ENCODE measurements at regions not wholly inside any gene's neighbourhood (a gene's known extent, or its start where the extent isn't known, plus 50 kb on each side); places are given as distances from the start of the nearest gene placed in this dataset.

DNA sequence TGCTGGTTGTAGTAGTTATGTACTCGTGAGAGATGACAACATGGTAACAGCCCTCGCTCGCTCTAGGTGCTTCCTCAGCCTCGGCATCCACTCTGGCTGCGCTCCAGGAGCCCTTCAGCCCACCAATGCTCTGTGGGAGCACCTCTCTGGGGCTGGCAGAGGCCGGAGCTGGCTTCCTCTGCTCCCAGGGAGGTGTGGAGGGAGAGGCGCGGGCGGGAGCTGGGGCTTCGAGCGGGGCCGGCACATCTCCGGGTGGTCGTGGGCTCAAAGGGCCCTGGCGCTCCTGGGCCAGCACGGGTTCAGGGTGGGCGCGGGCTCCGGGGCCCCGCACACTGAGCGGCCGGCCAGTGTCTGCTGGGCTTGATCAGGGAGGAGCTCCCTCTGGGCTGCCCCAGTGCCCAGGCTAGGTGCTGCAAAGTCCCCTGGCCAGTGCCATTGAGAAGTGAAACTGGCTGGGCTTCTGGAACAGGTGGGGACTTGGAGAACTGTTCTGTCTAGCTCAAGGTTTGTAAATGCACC, 1012.1 kb downstream of the CNTNAP5 start:
- H3K27ac ChIP-seq (ENCODE audit: low read depth, low read length) = no peak overlapping the region
- H3K4me3 ChIP-seq (ENCODE audit: low read depth in 1 of 2, low read length in 2 of 2) = no peak overlapping the region
- no peaks in the 10 kb centered on the region for H3K36me3 ChIP-seq (ENCODE audit: control insufficient read depth in 1 of 2, insufficient read depth in 2 of 2, low read length in 2 of 2)
- H3K9ac ChIP-seq (ENCODE audit: low read depth in 1 of 2, low read length in 2 of 2) = no peak overlapping the region
- no peaks in the 10 kb centered on the region for H3K9me3 ChIP-seq (ENCODE audit: control insufficient read depth in 1 of 2, low read length in 2 of 2)
- no peaks in the 10 kb centered on the region for H3K27me3 ChIP-seq (ENCODE audit: control insufficient read depth in 1 of 2, insufficient read depth in 2 of 2, low read length in 2 of 2)
- H3K4me1 ChIP-seq (ENCODE audit: control insufficient read depth in 1 of 2, insufficient read depth in 2 of 2, low read length in 2 of 2) = no peaks in the 10 kb centered on the region

- Histone ChIP-seq H3K4me3 (ENCODE audit: low read depth in 1 of 2, low read length in 2 of 2) (no peak overlapping the region), H3K4me1 (ENCODE audit: control insufficient read depth in 1 of 2, insufficient read depth in 2 of 2, low read length in 2 of 2) (no peaks in the 10 kb centered on the region), H3K27ac (ENCODE audit: low read depth, low read length) (no peak overlapping the region), H3K27me3 (ENCODE audit: control insufficient read depth in 1 of 2, insufficient read depth in 2 of 2, low read length in 2 of 2) (no peaks in the 10 kb centered on the region), H3K9me3 (ENCODE audit: control insufficient read depth in 1 of 2, low read length in 2 of 2) (no peaks in the 10 kb centered on the region), H3K36me3 (ENCODE audit: control insufficient read depth in 1 of 2, insufficient read depth in 2 of 2, low read length in 2 of 2) (no peaks in the 10 kb centered on the region), H3K9ac (ENCODE audit: low read depth in 1 of 2, low read length in 2 of 2) (no peak overlapping the region)
Measured at GRCh38 chr2:125041846-125042245, 1016.8 kb downstream of the CNTNAP5 start.

DNA sequence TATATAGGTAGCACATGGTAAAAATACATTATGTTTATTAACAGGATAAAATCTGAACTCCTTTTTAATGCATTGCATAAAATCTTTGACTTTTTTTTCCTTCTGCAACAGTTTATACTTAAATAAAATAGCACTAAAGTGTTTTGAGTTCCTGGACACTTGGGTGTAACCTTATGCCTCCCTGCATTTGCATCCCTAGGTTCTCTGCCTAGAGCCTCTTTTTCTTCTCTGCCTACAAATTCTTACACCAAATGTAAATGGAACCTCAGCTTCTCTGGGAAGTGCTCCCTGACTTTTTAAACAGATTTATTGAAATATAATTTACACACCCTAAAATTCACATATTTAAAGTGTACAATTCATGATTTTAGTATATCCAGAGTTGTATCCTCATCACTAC, 1017.6 kb downstream of the CNTNAP5 start:
- no peak overlapping the region for H3K27ac ChIP-seq (ENCODE audit: low read depth, low read length)
- H3K27me3 ChIP-seq (ENCODE audit: control insufficient read depth in 1 of 2, insufficient read depth in 2 of 2, low read length in 2 of 2) = no peaks in the 10 kb centered on the region
- no peaks in the 10 kb centered on the region for H3K4me1 ChIP-seq (ENCODE audit: control insufficient read depth in 1 of 2, insufficient read depth in 2 of 2, low read length in 2 of 2)
- H3K9me3 ChIP-seq (ENCODE audit: control insufficient read depth in 1 of 2, low read length in 2 of 2) = no peaks in the 10 kb centered on the region
- no peak overlapping the region for H3K9ac ChIP-seq (ENCODE audit: low read depth in 1 of 2, low read length in 2 of 2)
- no peak overlapping the region for H3K4me3 ChIP-seq (ENCODE audit: low read depth in 1 of 2, low read length in 2 of 2)
- H3K36me3 ChIP-seq (ENCODE audit: control insufficient read depth in 1 of 2, insufficient read depth in 2 of 2, low read length in 2 of 2) = no peaks in the 10 kb centered on the region

DNA sequence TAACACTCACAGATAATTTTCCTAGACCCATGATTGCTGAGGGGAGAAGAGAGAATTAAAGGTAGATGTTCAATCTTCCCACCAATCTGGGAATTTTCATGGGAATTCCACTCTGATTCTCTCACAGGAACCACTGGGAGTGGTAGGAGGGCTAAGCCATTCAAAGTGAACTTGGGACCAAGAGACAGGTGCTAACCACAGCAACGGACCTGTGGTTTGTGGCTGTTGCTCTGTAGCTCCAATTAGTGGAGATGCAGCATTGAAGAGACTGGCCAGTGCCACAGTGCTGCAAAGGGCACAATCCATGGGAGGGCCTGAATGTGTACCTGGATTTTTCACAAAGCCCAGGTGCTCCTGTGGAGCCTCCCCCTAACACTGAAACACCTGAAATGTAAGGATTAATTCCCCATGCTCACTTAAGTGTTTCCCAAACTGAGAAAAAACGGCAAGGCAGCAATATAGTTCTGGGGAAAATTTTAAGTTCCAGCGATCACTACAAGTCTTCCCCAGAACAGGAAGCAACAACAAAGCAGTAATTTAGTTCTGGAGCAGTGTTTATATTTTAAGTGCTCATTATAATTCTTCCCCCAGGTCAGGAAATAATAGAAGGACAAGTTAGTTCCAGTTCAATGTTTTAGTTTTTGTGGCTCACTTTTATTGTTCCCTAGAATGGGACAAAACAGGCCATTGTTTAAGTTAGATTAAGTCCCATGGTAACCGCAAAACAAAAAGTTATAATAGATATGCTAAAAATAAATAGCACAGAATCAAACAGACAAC, 1045.8 kb downstream of the CNTNAP5 start:
- H3K4me3 ChIP-seq (ENCODE audit: low read depth in 1 of 2, low read length in 2 of 2) = no peak overlapping the region
- no peak overlapping the region for H3K9ac ChIP-seq (ENCODE audit: low read depth in 1 of 2, low read length in 2 of 2)
- H3K36me3 ChIP-seq (ENCODE audit: control insufficient read depth in 1 of 2, insufficient read depth in 2 of 2, low read length in 2 of 2) = no peaks in the 10 kb centered on the region
- no peaks in the 10 kb centered on the region for H3K27me3 ChIP-seq (ENCODE audit: control insufficient read depth in 1 of 2, insufficient read depth in 2 of 2, low read length in 2 of 2)
- H3K27ac ChIP-seq (ENCODE audit: low read depth, low read length) = no peak overlapping the region
- peaks cover 0 to 4% of the 10 kb centered on the region in 2 donors for H3K9me3 ChIP-seq (ENCODE audit: control insufficient read depth in 1 of 2, low read length in 2 of 2)
- H3K4me1 ChIP-seq (ENCODE audit: control insufficient read depth in 1 of 2, insufficient read depth in 2 of 2, low read length in 2 of 2) = no peaks in the 10 kb centered on the region

DNA sequence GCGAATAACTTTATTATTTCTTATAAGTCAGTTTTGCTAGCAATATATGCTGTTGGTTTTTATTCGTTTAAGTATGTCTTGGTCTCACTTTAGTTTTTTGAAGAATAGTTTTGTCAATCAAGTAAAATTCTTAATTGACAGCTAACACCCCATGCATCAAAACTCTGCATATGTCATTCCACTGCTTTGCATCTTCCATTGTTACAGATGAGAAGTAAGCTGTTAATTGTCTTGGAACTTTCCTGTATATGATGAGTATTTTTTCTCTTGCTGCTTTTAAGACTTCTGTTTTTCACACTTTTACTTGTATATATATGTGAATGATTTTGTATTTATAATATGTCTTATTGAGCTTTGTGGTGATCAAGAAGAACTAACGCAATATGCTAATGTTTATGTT, 1048.4 kb downstream of the CNTNAP5 start:
- H3K9me3 ChIP-seq (ENCODE audit: control insufficient read depth in 1 of 2, low read length in 2 of 2) = peaks cover 0 to 4% of the 10 kb centered on the region in 2 donors
- no peak overlapping the region for H3K4me3 ChIP-seq (ENCODE audit: low read depth in 1 of 2, low read length in 2 of 2)
- H3K27ac ChIP-seq (ENCODE audit: low read depth, low read length) = no peak overlapping the region
- no peak overlapping the region for H3K9ac ChIP-seq (ENCODE audit: low read depth in 1 of 2, low read length in 2 of 2)
- no peaks in the 10 kb centered on the region for H3K4me1 ChIP-seq (ENCODE audit: control insufficient read depth in 1 of 2, insufficient read depth in 2 of 2, low read length in 2 of 2)
- no peaks in the 10 kb centered on the region for H3K36me3 ChIP-seq (ENCODE audit: control insufficient read depth in 1 of 2, insufficient read depth in 2 of 2, low read length in 2 of 2)
- H3K27me3 ChIP-seq (ENCODE audit: control insufficient read depth in 1 of 2, insufficient read depth in 2 of 2, low read length in 2 of 2) = no peaks in the 10 kb centered on the region

- no peak overlapping the region for H3K4me3 ChIP-seq (ENCODE audit: low read depth in 1 of 2, low read length in 2 of 2)
- no peak overlapping the region for H3K27ac ChIP-seq (ENCODE audit: low read depth, low read length)
- H3K27me3 ChIP-seq (ENCODE audit: control insufficient read depth in 1 of 2, insufficient read depth in 2 of 2, low read length in 2 of 2) = no peaks in the 10 kb centered on the region
- no peaks in the 10 kb centered on the region for H3K36me3 ChIP-seq (ENCODE audit: control insufficient read depth in 1 of 2, insufficient read depth in 2 of 2, low read length in 2 of 2)
- H3K4me1 ChIP-seq (ENCODE audit: control insufficient read depth in 1 of 2, insufficient read depth in 2 of 2, low read length in 2 of 2) = no peaks in the 10 kb centered on the region
- H3K9ac ChIP-seq (ENCODE audit: low read depth in 1 of 2, low read length in 2 of 2) = no peak overlapping the region
- no peaks in the 10 kb centered on the region for H3K9me3 ChIP-seq (ENCODE audit: control insufficient read depth in 1 of 2, low read length in 2 of 2)
Measured at GRCh38 chr2:125085904-125086303, 1060.8 kb downstream of the CNTNAP5 start.

GRCh38 chr2:125086313-125087184, 1061.5 kb downstream of the CNTNAP5 start:
- Histone ChIP-seq H3K4me1 (ENCODE audit: control insufficient read depth in 1 of 2, insufficient read depth in 2 of 2, low read length in 2 of 2) (no peaks in the 10 kb centered on the region), H3K9ac (ENCODE audit: low read depth in 1 of 2, low read length in 2 of 2) (no peak overlapping the region), H3K36me3 (ENCODE audit: control insufficient read depth in 1 of 2, insufficient read depth in 2 of 2, low read length in 2 of 2) (no peaks in the 10 kb centered on the region), H3K27ac (ENCODE audit: low read depth, low read length) (no peak overlapping the region), H3K4me3 (ENCODE audit: low read depth in 1 of 2, low read length in 2 of 2) (peak overlapping the region; percentile 35 to 40), H3K27me3 (ENCODE audit: control insufficient read depth in 1 of 2, insufficient read depth in 2 of 2, low read length in 2 of 2) (no peaks in the 10 kb centered on the region), H3K9me3 (ENCODE audit: control insufficient read depth in 1 of 2, low read length in 2 of 2) (no peaks in the 10 kb centered on the region)

DNA sequence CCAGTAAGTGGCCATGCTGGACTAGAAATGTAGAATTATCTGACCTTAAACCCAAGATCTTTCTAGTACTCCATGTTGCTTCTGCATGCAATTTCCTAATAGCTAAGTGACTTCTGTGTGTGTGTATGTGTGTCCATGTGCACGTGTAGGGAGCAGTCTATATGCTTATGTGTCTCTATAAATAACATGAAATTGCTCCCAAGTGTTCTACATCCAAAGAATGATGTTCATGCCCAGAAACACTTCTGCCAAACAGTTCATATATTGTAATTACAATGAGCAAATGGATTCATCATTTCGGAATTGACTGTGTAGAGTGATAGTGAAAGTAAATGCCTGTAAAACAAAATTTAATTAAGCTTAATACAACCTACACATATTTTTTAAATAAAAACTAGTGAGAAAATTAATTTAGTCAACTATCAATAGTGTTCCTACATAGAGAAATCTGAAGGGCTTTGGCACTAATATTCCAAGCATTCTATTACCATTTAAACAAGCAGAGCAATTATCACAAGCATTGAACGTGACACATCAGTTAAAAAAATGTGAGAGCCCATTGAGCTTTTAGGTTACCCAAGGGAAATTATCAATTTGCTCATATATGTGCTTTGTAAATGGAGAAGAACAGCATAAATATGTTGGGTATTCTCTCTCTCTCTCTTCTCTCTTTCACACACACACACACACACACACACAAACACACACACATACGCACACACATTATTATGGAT, 1067.4 kb downstream of the CNTNAP5 start:
- no peaks in the 10 kb centered on the region for H3K36me3 ChIP-seq (ENCODE audit: control insufficient read depth in 1 of 2, insufficient read depth in 2 of 2, low read length in 2 of 2)

GRCh38 chr2:125095826-125096225, 1070.7 kb downstream of the CNTNAP5 start:
- Histone ChIP-seq H3K4me1 (ENCODE audit: control insufficient read depth in 1 of 2, insufficient read depth in 2 of 2, low read length in 2 of 2) (no peaks in the 10 kb centered on the region), H3K36me3 (ENCODE audit: control insufficient read depth in 1 of 2, insufficient read depth in 2 of 2, low read length in 2 of 2) (no peaks in the 10 kb centered on the region), H3K27me3 (ENCODE audit: control insufficient read depth in 1 of 2, insufficient read depth in 2 of 2, low read length in 2 of 2) (no peaks in the 10 kb centered on the region), H3K27ac (ENCODE audit: low read depth, low read length) (no peak overlapping the region), H3K9me3 (ENCODE audit: control insufficient read depth in 1 of 2, low read length in 2 of 2) (no peaks in the 10 kb centered on the region), H3K9ac (ENCODE audit: low read depth in 1 of 2, low read length in 2 of 2) (no peak overlapping the region), H3K4me3 (ENCODE audit: low read depth in 1 of 2, low read length in 2 of 2) (no peak overlapping the region)

More for the DNA sequence above, 1067.4 kb downstream of the CNTNAP5 start:
- Histone ChIP-seq H3K4me3 (ENCODE audit: low read depth in 1 of 2, low read length in 2 of 2) (no peak overlapping the region), H3K27ac (ENCODE audit: low read depth, low read length) (no peak overlapping the region), H3K27me3 (ENCODE audit: control insufficient read depth in 1 of 2, insufficient read depth in 2 of 2, low read length in 2 of 2) (no peaks in the 10 kb centered on the region), H3K4me1 (ENCODE audit: control insufficient read depth in 1 of 2, insufficient read depth in 2 of 2, low read length in 2 of 2) (no peaks in the 10 kb centered on the region), H3K9me3 (ENCODE audit: control insufficient read depth in 1 of 2, low read length in 2 of 2) (no peaks in the 10 kb centered on the region), H3K9ac (ENCODE audit: low read depth in 1 of 2, low read length in 2 of 2) (no peak overlapping the region)
